CD4-positive, alpha-beta T cell treated with Interleukin-4 for 4 hours (primary cell): ENCODE measurements at regions not wholly inside any gene's neighbourhood (a gene's known extent, or its start where the extent isn't known, plus 50 kb on each side); places are given as distances from the start of the nearest gene placed in this dataset.
"Not testable (repeated sequence)": the region's sequence is repeated elsewhere in the genome, so short reads cannot be mapped to it uniquely, and the experiment has no call there.

Experiments
- DNase-seq: peaks from one replicate; pipeline ENCODE4 v3.0.0-alpha.2; 2020

DNA sequence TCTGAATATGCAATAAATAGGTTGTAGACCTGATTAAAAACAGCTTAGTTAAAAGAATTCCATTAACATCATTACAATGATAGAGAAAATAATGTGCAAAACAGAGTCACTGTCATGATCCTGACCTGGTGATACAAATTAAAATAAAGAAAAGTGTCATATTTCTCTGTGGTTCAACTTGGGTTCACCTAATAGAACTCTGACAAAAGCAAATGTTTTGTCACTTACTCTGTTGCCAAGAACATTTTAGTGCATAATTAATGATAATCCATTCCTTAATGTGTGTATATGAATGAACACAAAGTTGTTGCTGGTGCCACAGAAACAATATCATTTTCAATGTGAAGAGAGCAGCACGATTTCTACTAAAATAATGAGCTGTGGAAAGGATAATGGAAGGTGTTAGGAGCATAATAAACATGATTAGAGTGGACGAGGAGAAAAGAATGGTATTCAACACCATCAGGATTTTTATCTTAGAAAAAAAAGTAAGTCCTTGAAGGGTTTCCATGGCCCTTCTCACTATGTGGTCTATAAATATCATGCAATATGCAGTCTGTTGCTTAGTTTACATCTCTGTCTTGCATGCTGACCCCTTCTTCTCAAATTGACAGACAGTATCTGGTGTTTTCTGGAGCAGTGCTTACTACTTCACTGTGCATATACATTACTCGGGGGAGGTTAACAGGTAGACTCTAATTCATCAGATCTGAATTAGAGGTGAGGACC, 656.6 kb upstream of the MMS22L start:
- no peak for DNase-seq

DNA sequence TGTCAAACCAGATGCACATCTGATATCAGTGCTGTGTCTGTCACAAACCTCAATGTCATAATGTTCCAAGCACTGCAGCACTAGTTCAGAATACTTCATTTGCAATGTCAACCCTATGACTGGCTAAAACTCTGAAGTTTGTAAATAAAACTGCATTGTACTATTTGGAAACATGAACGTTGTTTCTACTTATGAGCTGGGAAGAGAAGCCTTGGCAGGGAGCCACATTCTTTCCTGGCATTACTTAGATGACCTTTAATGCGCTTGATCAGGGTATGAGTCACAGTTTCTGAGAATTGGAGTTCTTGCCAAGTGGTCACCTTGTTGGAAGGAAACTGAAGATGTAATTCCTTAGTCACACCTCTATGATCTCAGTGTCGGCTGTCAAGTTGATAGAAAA, 664.8 kb upstream of the MMS22L start:
- no peak for DNase-seq

DNA sequence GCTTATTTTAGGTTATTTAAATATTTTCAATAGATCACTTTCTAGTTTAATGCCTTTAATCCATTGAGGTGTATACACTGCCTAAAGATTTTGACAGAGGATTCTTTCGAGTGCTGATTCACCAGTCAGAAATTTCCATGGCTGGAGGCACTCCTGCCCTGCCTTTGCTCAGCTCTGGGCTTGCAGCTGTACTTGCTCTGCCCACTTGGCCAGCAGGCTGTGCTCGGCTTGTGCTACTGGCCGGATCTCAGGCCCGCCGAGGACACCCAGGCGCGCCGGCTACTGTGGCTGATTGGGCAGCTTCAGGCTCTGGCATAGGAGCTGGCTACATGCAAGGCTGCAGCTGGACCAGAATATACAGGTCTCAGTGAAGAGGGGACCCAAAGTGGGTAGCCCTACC, 675.1 kb upstream of the MMS22L start:
- no peak for DNase-seq

DNA sequence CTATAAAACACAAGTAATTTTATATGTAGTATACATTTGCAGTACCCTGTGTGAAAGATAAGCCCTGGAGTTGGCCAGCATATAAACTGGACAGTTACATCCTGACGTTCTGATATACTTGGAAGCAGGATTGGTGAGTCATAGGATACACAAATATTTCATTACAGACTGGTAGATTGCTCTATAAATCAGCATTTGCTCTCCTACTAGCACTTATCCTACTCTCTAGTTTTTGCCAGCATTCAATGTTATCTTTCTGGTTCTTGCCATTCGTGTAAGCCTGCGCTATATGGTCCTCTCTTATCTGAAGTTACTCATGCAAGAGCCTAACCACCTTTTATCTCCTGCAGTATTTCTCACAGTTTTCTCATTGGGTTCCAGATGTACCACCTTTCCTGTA, 680.2 kb upstream of the MMS22L start:
- DNase-seq, result no peak

DNA sequence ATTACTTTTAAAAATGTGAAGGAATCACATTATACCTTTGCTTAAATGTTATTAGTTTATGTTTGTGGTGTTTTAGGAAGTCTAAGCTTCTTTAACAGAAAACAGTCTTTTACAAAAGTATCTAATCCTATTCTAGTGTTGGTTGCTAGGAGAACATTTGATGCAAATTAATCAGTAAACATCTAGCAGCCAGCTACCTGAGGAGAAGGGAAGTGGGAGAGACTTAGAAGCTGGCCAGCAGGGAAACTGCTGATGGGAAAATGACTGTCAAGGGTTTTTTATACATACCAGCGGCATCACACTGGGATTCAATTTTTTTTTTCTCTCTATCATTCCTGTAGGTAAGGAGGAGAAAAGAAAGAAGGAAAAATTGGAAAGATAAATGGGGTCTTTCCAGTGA, 686.0 kb upstream of the MMS22L start:
- no peak for DNase-seq

DNA sequence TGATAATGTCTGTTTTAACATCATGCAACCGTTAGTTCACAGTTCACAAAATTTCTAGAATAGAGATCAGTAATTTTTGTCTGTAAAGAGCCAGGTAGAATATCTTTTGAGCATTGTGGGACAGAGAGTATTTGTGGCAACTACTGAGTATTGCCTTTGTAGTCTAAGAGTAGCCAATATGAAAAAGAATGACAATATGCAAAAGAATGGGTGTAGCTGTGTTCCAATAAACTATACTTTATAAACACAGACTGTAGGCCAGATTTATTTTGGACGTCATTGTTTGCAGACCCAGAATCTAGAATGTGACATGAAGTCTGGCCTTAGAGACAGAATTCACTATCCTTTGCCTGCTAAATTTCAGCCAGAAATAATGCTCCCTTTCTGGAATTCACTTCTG, 694.1 kb upstream of the MMS22L start:
- no peak for DNase-seq

DNA sequence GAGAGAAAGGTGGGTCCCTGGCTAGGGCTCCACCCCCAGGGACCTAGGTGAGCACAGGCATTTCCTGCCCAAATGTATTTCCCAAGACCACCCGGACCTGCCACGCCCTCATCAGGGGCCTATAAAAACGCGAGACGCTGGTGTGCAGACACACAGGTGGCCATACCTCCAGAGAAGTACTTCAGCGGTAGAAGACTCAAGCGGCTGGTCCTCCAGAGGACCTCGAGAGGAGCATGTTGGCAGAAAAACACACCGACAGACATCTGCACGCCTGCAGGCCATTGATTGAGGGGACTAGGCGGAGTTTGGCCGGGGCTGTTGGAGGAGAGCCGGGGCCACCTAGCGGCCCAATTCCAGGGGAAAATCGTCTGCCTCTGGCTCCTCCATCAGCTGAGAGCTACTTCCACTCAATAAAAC, 695.8 kb upstream of the MMS22L start:
- no peak for DNase-seq

DNA sequence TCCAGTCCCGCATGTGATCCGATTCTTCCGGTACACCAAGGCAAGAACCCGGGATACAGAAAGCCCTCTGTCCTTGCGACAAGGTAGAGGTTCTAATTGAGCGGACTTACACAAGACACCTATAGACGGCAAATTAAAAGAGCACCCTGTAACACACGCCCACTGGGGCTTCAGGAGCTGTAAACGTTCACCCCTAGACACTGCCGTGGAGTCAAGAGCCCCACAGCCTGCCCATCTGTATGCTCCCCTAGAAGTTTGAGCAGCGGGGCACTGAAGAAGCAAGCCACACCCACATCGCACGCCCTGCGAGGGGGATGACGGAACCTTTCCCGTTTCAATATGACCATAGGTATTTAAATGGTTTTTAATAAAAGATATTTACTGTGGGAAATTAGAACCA, 696.3 kb upstream of the MMS22L start:
- DNase-seq, result not testable (repeated sequence)

DNA sequence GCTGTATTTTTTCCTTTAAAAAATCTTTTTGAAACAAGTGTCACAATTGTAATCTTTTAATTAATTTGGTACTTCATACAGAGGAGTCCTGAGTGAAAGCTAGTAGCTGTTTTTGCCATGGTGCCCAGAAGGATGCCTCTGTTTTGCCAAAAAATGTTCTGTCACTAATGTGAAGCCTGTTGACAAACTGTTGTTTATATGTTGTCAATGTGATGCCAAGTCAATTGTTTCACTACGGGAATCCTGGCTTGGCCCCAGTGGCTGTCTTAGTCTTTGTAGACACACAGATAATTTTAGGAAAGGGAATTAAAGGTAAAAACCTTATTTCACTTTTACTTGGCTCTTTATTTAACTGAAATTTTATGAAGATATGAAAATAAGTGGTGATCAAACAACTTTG, 706.4 kb upstream of the MMS22L start:
- no peak for DNase-seq

DNA sequence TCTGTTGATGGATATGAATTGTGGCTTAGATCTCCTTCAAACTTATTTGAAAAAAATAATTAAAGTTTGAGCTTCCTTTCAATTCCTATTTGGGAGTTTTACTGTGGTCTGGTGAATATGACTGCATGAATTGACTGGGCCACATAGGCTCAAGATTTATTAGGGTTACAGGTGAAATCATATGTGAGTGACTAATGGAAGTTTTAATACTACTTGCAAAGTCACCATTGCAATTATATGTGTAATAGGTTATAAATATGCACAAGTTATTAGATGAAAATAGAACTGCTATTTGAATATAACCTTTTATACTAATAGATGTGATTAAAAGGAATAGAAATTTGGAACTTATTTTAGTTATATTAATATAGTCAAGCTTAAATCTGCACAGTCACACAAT, 712.1 kb upstream of the MMS22L start:
- no peak for DNase-seq

DNA sequence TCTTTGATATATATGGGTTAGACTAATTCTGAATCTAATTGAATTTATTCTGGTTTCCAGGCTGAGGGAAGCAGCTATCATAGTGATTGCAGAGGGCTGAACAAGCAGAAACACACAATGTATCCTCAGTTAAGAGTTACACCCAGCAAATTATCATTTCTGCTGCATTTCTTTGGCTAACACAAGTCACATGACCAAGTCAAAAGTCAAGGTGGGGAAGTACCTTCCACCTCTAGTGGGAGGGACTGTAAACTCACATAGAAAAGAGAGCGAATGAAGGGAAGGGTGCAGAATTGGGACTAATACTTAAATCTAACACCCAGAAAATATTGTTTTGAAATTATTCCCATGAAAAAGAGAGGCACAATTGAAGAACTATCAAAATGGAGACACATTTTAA, 719.7 kb upstream of the MMS22L start:
- no peak for DNase-seq

DNA sequence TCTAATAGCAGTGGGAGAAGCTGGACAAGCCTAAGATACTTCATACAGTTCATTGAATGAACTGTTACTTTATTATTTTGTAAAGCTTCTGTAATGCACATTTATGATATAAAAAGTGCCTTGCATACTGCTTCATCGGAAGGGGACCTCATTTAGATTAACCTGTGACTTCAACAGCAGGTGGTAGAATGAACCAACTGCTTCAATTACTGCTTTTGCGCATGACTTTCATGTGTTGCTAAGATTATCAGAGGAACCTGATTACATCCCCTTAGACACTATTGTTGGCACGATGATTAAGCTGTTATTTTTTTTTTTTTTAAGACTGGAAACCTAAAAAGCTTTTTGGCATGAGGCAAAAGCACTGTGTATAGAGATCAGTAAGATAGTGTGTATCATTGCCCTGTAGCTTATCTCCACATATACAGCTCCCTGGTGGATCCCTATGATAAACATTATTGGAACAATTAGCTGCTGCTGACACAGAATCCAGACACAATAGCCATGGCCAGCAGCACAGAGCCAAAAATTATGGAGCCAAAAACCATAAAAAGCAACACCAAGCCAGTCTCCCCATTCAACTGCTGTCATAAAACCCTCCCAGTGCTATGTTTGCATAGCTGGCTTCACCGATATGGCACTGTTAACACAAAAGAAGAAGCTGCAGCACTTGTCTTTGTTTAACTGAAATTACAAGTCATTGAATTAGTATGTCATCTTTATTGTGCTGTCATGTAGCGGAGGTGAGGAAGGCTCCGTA, 731.6 kb upstream of the MMS22L start:
- DNase-seq, result no peak

DNA sequence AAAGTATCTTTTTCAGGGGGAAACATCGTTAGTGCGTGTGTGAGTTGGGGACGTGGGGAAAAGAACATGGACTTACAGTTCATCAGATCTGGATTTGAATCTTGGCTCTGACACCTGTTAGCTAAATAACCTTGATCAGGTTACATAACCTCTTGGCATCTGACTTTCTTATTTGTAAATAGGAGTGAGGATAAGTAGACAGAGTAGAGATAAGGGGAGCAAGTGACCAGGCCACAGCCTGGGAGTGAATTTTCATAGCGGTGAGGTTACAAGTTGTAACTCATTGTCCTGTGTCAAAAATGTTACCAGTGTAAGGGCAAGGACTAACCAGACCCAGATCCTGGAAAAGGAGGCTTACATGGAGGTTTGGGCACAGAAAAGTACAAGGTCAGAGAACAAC, 733.5 kb upstream of the MMS22L start:
- DNase-seq, result no peak

DNA sequence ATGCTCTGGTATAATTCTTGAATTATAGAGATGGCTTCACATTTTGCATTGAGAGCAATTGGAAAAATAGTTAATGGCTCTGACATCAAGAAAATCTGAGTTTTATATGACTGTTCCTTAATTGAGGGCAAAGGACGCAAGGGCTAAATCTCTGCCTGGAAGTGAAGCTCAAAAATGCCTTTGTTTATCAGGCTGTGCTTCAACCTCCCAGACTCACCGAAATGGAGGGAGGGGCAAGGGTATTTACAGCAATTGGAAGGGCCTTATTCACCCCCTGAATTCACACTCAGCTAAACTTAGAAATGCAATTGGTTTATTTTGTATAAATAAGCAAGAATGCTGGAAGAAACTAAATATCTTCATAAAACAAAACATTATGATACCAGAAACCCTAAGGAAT, 737.2 kb upstream of the MMS22L start:
- DNase-seq, result no peak

DNA sequence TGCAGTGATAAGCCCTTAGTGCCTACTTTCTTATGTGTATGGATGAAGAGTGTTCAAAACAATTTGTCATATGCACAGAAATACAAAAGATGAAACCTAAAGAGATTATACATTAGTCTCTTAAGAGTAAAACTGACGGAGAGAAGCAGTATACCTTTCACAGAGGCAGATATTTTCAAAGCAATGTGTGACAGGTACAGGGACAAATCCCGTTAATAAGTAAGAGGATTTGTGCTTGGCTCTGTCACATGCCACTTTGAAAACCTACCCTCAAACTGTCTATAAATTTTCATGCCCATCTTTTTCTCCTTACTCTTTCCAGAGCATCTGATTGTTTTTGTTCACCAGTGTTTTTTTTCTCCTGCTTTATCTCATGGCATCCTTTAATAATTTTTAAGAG, 741.3 kb upstream of the MMS22L start:
- no peak for DNase-seq

DNA sequence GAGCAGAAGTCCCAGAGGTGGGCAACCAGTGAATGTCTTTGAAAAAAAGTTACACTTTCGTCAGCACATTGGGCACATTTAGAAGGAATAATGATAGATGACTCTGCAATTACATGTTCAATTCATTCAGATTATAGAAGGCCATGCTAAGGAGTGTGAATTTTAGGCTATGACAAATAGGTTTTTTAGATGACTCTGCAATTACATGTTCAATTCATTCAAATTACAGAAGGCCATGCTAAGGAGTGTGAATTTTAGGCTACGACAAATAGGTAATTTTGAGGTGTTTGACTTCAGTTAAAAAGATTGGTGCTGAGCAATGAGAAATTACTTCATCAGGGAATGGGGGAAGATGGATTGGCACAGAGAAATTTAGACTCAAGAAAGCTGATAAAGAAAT, 744.9 kb upstream of the MMS22L start:
- no peak for DNase-seq

DNA sequence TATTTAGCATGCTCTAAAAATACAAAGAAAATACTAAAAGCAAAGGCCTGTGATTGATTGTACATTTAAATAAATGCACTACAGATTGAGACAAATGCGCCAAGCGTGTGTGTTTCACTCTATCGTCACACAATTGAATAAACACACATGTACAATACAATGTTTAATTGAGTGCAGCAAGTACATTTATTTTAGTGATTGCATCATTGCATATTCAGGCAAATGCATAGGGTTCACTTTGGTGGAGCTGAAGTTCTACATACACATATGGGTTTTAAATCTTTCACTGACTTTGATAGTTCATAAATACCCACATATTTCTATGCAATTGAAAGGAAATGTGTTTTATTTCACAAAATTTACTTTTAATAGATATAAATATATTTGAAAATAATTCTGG, 750.6 kb upstream of the MMS22L start:
- no peak for DNase-seq

DNA sequence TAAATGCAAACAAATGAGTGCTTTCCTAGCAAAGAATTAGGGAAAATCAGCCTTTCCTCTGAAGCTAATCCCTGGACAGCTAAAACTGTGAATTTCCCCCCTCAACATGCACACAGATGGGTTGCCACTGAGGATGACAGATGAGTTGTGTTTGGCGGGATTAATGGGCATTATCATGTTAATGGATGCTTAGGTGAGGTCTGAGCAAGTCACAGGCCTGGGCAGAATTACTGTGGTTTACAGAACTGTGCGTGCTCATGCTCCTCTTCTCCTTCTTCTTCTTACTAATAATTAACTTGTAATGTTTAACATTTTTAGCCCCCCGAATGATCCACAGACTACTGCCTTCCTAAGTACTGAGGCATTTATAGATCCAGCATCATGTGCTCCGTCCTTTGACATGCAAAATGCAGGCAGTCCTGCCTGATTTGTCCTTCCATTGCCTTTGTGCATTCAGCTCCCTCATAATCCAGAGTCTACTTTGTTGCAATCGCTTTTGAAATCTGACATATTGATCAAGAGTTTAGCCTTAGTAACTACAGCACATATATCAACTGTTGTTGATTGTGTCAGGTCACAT, 753.4 kb upstream of the MMS22L start:
- DNase-seq, result no peak

DNA sequence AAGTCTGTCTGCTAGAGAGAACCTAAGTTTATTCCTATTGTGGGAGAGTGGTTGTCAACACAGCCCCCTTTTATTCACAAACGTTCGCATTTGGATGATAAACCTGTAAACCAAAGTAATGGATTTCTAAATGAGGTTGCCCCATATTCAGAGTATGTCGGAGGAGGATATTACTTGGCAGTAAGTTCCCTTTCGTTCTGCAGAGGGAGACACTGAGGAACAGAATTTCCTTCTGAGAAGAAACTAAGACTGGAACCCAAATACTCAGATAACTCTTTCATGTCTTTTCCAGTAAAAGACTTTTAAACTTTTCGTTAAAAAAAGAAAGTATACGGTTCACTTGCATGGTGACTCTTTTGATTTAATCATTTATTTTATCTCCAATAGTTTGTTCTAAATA, 754.6 kb upstream of the MMS22L start:
- DNase-seq, result no peak

DNA sequence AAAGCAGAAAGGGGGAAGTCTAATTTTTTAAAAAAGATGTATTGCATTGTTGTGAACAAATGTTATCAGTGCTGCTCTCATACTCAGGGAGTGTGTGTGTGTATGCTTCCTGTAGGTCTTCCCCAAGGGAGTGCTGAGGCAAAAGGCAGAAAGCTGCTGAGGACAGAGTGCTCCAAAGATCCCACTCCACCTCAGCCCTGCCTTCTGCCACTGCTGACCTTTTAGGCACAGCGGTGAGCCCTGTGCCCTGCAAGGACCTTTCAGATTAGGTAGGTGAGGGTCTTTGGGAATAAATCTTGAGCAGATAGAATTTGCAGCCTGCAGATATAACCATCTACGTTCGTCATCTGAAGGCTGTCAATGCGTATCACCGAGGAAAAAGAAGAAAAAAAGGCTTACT, 756.4 kb upstream of the MMS22L start:
- DNase-seq, result no peak

DNA sequence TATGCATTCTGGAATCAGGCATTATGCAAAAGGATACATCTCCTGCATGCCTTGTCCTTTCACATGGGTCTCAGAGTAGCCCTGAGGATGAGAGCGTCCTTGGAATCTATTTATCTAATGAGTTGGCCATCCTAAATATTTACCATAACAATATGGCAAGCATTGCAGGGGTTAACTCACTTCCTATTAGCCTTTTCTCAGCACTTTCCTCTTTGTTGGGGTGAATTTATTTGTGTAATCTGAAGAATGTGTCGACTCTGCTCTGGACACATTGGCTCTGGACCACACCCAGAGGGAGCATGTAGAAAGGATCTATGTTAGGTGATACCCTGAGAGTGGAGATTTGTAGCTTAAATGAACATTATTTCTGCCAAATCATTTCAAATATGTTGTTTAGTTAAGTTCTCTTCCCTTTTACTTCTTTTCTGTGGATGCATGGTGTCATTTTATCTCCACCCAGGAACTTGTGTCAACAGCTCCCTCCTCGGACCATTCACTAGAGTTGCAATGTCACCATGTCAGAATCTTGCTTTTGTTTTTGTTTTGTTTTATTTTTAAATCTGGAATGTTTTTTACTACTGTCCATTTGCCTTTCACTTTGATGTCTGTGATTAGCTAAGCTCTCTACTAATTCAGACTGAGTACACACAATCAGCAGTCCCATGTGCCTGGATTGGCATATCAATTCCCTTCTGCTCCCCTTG, 757.0 kb upstream of the MMS22L start:
- DNase-seq, result no peak

DNA sequence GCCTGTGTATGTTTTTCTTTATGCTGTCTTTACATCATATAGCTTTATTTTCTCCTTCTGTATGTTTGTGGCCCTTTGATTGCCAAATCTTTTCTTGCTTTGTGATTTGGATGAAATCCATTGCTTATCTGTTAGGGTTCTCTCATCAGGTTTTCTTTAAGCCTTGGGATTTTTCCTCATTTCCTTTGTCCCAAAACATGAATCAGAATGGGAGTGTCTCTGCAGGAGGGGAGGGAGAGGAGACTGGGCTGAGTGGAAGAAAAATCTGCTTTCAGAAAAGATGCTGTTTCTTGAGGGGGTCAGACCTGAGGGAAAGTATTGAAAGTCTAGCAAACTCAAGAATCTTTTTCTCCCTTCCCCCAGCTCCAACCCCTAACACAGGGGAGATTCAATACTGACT, 758.0 kb upstream of the MMS22L start:
- no peak for DNase-seq

DNA sequence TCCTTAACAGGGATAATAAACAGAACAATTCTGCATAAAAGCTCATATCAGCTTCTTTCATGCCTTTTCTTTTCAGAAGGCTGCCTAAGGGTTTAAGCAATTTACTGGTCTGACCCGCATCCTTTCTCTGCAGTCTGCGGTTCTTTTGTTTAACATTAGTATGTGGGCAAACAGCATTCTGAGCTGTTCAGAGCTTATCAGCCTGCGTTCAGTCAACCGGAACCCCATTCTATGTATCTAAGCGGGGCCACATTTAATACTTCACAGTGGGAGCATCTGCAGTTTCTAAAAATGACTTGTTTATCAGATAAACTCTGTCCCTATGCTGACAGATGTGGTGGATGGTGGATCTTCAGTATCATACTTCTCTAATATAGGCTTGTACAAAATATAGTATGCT, 758.9 kb upstream of the MMS22L start:
- DNase-seq, result no peak

DNA sequence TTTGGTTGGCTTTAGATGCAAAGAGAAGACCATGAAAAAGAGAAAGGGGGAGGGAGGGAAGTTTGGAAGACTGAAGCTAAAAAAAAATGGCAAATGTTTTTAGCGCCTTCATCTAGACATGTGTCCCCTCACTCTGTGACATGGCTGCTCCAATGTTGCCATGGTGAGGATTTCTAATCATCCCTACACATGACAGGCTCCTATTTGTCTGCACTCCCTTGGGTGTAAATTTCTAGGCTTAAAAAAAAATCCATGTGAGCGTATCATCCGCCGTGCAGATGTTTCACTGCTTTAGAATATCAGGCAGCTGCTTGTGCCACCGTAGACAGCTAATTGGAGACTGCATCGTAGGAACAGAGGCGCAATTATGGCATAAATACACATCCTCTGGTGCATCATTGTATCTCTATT, 761.1 kb upstream of the MMS22L start:
- DNase-seq, result no peak
